RWPE2 (cell line): ENCODE measurements at regions not wholly inside any gene's neighbourhood (a gene's known extent, or its start where the extent isn't known, plus 50 kb on each side); places are given as distances from the start of the nearest gene placed in this dataset.

Experiments
- ATAC-seq: fragments of 200-7000 bp; cut with Tn5 transposase; 3 replicates; pipeline ENCODE4 v1.9.1; 2021; ENCODE audit warnings: low read depth
- DNase-seq: peaks from one replicate; pipeline ENCODE4 v3.0.0-alpha.2; 2020; ENCODE audit warnings: low spot score
- H3K27ac ChIP-seq: fragments of 450-650 bp; 2 replicates; pipeline ENCODE4 v1.5.1; 2017; ENCODE audit warnings: mild to moderate bottlenecking; ENCODE audit not compliant: poor library complexity, severe bottlenecking
- H3K27me3 ChIP-seq: fragments of 250-450 bp; sonication (Bioruptor Pico); 2 replicates; pipeline ENCODE4 v1.5.1; 2021; ENCODE audit warnings: mild to moderate bottlenecking, moderate library complexity; ENCODE audit not compliant: insufficient read depth, poor library complexity, severe bottlenecking
- H3K36me3 ChIP-seq: fragments of 250-450 bp; sonication (Bioruptor Pico); 2 replicates; pipeline ENCODE4 v1.5.1; 2020; ENCODE audit warnings: low read depth, mild to moderate bottlenecking, moderate library complexity
- H3K4me1 ChIP-seq: fragments of 250-450 bp; sonication (Bioruptor Pico); 2 replicates; pipeline ENCODE4 v1.5.1; 2021; ENCODE audit warnings: mild to moderate bottlenecking, moderate library complexity; ENCODE audit not compliant: insufficient read depth, poor library complexity, severe bottlenecking
- H3K4me3 ChIP-seq: fragments of 250-450 bp; sonication (Bioruptor Pico); 2 replicates; pipeline ENCODE4 v1.5.1; 2021; ENCODE audit warnings: mild to moderate bottlenecking, moderate library complexity; ENCODE audit not compliant: severe bottlenecking
- H3K9me3 ChIP-seq: fragments of 250-450 bp; sonication (Bioruptor Pico); 2 replicates; pipeline ENCODE4 v1.5.1; 2021; ENCODE audit warnings: mild to moderate bottlenecking, moderate library complexity; ENCODE audit not compliant: severe bottlenecking
- TF ChIP-seq, protein P1 (sequence below): fragments of 450-650 bp; IDR thresholded peaks from one replicate; pipeline ENCODE4 v1.5.1; 2017; ENCODE audit warnings: mild to moderate bottlenecking, moderate library complexity; ENCODE audit not compliant: poor library complexity, severe bottlenecking

- H3K27me3 ChIP-seq = no peaks in the 10 kb centered on the region
- DNase-seq = no peak
- no peaks in the 10 kb centered on the region for H3K9me3 ChIP-seq
- TF ChIP-seq, protein P1, sequence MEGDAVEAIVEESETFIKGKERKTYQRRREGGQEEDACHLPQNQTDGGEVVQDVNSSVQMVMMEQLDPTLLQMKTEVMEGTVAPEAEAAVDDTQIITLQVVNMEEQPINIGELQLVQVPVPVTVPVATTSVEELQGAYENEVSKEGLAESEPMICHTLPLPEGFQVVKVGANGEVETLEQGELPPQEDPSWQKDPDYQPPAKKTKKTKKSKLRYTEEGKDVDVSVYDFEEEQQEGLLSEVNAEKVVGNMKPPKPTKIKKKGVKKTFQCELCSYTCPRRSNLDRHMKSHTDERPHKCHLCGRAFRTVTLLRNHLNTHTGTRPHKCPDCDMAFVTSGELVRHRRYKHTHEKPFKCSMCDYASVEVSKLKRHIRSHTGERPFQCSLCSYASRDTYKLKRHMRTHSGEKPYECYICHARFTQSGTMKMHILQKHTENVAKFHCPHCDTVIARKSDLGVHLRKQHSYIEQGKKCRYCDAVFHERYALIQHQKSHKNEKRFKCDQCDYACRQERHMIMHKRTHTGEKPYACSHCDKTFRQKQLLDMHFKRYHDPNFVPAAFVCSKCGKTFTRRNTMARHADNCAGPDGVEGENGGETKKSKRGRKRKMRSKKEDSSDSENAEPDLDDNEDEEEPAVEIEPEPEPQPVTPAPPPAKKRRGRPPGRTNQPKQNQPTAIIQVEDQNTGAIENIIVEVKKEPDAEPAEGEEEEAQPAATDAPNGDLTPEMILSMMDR = peak; percentile 21
- H3K4me1 ChIP-seq = no peaks in the 10 kb centered on the region
- peak; percentile 91 for ATAC-seq
- H3K27ac ChIP-seq = peak overlapping the region; percentile 30
- no peak overlapping the region for H3K4me3 ChIP-seq
- no peaks in the 10 kb centered on the region for H3K36me3 ChIP-seq
These were observed 127.6 kb upstream of the NCOR2 start for GRCh38 chr12:124694846-124695497.

DNA sequence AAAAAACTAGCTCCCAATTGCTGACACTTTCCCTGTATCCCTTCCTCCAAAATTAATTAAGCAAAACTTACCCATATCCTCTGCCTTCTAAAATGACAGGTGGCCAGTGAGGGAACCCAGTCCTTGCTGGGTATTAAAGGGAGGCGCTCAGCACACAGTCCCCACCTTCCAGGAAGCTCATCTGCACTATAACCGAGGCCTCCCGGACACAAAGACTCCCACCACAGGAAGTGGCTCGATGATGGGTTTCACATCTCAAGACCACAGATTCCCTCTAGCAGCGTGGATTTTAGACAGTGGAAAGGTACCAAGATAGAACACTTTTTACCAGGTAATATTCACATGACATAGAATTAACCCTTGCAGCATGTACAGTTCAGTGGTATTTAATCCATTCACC is 126.8 kb upstream of the NCOR2 start:
- H3K4me1 ChIP-seq = no peaks in the 10 kb centered on the region
- no peaks in the 10 kb centered on the region for H3K9me3 ChIP-seq
- no peak for ATAC-seq
- no peaks in the 10 kb centered on the region for H3K27me3 ChIP-seq
- TF ChIP-seq, protein P1 = no peak
- H3K36me3 ChIP-seq = no peaks in the 10 kb centered on the region
- H3K27ac ChIP-seq = peak overlapping the region; percentile 30
- no peak for DNase-seq
- H3K4me3 ChIP-seq = no peak overlapping the region

GRCh38 chr12:124693111-124693723 is 125.8 kb upstream of the NCOR2 start:
- Histone ChIP-seq H3K36me3 (no peaks in the 10 kb centered on the region), H3K27ac (no peak overlapping the region), H3K9me3 (no peaks in the 10 kb centered on the region), H3K27me3 (no peaks in the 10 kb centered on the region), H3K4me3 (no peak overlapping the region), H3K4me1 (no peaks in the 10 kb centered on the region)
- DNase-seq = no peak
- TF ChIP-seq, protein P1 = no peak
- ATAC-seq = no peak

DNA sequence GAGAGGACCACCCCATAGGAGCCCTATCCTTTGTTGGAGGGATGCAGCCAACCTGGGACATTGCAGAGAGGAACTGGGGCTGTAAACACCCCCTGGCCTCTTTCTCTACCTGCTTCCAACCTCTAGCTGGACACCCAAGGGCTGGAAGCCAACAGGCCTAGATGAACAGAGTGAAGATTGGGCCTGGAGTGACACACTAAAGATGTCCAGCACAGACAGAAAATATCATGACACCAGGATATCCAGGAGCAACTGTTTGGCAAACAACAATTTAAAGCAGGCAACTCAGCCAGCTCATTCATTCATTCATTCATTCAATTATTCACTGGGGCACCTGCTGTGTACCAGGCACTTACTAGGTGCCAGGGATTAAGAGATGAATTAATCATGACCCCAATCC is 125.0 kb upstream of the NCOR2 start:
- no peak for DNase-seq
- Histone ChIP-seq H3K9me3 (no peaks in the 10 kb centered on the region), H3K4me1 (no peaks in the 10 kb centered on the region), H3K4me3 (no peak overlapping the region), H3K27me3 (no peaks in the 10 kb centered on the region), H3K27ac (no peak overlapping the region), H3K36me3 (no peaks in the 10 kb centered on the region)
- ATAC-seq = no peak
- TF ChIP-seq, protein P1 = no peak

DNA sequence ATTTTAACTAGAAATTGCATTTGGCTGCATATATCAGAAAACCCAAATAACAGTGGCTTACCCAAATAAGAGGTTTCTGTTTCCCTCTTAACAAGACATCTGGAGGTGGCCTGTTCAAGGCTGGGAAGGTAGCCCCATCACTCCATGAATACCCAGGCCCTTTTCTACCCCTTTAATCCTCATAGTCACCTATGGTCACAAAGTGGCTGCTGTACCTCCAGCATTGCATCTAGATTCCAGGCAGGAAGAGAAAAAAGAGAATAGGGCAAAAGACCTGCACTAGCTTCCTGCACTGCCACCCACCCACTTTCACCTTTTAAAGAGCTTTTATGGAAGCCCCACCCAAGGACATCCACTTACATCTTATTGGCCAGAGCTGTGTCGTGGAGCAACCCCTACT is 124.0 kb upstream of the NCOR2 start:
- Histone ChIP-seq H3K36me3 (no peaks in the 10 kb centered on the region), H3K27me3 (no peaks in the 10 kb centered on the region), H3K4me1 (peaks cover 4% of the 10 kb centered on the region), H3K9me3 (no peaks in the 10 kb centered on the region), H3K27ac (no peak overlapping the region), H3K4me3 (no peak overlapping the region)
- TF ChIP-seq, protein P1 = no peak
- ATAC-seq (no peak), DNase-seq (no peak)
